T follicular helper cell (primary cell): ENCODE measurements at regions not wholly inside any gene's neighbourhood (a gene's known extent, or its start where the extent isn't known, plus 50 kb on each side); places are given as distances from the start of the nearest gene placed in this dataset.

Experiments used
- DNase-seq: peaks from one replicate; pipeline ENCODE4 v3.0.0-alpha.2; 2020; ENCODE audit warnings: low read depth

DNA sequence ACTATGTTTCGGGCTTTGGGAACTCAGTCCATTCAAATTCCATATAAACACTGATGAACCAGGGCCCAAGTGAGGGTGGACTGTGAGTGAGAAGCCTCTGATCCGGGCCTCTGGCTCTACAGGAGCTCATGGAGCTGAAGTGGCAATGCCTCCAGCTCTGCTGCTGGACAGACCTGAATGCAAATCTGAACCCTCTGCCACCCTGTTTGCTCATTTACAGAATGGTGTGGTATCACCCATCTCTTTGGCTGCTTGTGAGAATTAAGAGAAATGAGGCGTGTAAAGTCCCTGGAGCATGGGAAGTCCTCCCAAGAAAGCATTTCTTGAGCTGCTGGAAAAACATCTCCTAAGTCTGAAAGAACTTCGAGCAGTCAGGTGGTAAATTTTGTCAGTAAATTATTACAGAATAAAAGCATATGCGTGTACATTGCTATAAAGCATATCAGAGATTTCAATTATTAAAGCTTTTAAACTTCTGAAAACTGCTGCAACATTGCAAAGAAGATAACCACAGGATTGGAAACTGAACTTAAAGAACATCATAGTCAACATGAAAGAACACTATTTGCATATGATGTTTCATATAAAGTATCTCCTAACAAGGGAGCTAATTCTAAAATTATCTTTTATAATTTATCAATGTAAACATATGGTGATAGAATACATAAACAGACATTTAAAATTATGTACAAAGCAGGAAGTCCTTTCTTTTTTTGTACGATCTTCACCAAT, 369.0 kb downstream of the UQCRFS1 start:
- DNase-seq: no peak

DNA sequence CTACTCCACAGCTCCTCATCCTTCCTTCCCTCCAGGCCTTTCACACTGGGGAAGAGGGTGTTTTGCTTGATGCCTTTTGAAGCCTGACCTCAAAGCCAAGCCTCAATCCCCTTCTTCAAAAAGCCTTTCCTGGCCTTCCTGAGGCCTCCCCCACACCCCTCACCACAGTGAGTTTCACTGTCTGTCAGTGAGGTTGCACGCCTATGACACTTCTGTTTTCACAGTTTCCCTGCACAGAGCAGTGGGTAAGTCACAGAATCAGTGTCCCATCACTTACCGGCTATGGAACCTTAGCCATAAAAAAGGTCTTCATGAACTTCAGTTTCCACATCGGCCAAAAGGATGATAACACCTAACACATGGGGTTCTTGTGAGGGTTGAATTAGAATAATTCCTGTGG, 371.4 kb downstream of the UQCRFS1 start:
- no peak for DNase-seq

DNA sequence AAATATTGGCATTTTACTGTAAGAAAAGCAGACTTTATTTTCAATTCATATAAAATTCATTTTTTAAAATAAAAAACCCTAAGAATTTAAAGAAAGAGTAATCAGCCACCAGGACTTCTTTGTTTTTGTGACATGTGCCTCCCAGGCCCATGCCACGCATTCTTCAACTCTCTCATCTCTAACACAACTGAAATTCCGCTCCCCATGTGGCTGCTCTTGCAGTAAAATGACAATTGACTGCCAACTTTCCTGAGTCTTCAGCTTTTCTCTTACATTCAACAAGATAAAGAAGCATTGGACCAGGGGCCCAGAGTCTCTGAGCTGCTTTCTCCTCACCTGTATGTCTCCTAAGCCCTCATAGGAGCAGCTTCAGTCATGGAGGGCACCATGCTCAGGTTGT, 372.1 kb downstream of the UQCRFS1 start:
- no peak for DNase-seq

DNA sequence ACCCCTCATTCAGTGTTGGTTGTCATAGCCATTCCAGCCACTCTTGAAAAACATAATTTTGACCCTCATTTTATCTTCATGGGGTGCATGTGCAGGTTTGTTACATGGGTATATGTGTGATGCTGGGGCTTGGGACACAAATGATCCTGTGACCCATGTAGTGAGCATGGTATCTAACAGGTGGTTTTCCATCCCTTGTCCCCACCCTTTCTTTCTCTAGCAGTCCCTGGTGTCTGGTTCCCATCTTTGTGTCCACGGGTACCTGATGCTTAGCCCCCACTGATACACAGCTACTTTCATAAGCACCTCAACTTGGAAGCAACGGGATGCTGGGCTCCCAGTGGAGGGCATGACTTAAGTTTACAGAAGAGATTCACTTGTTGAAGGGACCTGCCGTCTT, 373.5 kb downstream of the UQCRFS1 start:
- DNase-seq: no peak

DNA sequence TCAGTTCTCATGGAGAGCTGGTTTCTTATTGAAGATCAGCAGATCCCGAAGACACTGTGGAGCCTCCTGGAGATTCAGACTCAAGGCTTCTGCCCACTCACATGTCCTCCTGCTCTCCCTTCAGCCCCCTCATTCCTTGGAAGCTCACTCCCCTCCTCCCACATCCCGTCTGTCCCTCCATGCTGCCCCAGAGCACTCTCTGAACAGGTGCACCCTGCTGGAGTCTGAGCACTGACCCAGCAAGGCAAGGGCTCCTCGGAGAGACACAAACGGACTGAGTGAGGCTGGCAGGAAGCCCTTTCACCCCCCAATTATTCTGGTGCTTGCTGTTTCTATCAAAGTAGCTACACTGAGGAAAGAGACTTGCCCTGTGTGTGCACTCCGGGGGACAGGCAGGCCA, 374.0 kb downstream of the UQCRFS1 start:
- no peak for DNase-seq

DNA sequence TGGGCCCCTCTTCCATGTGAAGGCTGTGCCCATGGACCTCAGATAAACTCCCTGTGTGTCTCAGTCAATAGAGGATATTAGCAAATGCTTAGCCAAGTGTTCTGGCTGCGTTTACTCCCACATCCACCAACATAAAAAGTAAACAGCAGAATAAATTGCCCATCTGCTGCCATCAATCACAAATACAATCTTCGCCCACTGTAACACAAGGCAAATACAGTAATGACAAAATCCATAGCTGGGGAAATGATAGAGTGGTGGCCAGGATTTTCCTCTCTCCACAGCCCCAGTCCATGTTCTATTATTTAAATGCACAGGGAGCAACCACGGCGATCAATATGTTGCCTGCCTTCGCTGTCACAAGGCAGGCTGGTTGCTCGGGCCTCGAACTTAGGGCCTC, 376.5 kb downstream of the UQCRFS1 start:
- DNase-seq: no peak

DNA sequence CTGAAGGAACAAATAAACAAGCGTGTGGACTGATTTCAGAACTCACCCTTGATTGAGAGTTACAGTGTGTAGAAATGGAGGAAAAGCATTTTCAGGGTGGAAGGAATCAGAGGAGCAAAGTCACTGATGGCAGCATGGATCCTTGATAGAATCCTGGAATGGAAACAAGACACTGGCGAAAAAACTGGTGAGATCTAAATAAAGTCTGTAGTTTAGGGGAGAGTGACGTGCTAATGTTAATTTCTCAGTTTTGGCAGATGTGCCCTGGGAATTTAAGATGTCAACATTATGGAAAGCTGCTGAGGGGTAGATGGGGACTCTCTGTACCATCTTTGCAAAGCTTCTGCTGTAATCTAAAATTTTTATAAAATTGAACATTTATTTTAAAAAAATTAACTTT, 378.0 kb downstream of the UQCRFS1 start:
- DNase-seq: no peak

DNA sequence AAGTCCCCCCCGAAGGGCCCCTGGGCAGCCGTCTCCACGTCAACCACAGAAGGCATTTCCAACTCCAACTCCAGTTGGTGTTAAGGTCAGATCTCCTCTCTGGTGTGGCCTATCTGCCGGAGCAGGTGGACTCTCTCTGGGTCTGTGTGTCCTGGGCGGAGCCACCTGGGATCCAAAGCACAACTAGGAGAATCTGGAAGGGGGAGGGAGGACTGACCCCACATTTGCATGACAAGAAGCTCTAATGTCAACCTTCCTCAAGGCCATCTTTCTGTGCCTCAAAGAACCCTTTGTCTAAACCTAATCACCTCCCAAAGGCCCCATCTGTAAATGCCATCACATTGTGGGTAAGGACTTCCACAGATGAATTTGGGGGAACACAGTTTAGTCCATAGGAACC, 381.5 kb downstream of the UQCRFS1 start:
- DNase-seq: no peak

DNA sequence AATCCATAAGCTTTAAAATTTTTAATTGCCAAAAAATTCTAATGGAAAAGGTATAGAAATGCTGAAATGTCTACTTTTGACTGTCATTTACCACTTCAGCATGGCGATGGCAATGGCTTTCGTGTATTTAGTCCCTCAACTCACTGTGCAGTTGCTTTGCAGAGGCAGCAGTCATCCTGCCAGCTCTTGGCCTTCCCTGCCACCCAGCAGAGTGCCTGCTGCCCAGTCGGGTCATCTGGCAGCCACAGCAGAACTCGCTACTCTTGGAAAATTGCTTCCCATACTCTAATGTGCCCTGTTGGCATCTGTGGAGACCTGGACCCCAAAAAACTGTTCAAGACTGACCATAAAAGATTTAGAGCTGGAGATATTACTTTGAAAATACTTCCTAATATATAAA, 383.2 kb downstream of the UQCRFS1 start:
- no peak for DNase-seq

DNA sequence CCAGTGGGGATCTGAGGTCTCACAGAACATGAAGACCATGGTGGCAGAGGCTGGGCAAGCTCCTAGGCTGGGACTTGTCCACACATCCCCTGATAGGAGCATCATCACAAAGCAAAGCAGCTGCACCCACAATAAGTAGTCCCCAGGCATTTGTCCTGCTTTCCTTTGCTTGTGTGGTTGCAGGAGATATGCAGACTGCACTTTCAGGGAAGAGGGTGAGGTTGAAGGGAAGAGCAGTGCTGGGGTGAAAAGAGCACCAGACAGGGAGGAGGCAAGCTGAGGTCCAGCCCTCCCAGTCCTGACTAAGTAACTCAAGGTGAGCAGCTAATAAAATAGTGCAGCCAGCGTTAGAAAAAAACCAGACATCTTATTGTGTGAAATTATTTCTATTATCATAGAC, 383.6 kb downstream of the UQCRFS1 start:
- DNase-seq: no peak

DNA sequence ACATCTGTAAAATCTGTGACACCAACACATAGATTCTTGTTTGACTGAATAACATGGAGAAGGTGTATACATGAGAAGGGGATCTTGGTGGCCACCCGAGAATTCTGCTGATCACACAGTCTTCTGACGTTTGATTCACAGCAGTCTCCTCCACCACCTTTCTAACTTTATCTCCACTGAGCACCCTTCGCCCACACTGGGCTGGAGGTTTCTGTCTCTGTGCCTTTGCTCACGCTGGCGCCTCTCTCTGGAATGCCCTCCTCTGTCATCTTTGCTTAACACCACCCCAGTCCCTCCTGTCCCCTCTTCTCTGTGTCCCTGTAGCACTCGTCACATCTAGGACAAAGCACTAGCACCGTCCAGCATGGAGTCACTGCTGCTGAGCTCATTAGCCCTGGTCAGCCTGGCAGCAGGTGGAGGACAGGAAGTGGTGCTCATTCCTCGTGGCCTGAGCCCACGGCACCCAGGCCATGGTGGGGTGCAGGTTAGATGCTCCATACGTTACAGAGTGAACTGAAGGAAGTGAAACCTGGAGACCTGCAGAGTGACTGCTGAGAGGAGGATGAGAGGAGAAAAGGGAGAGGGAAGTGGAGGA, 384.6 kb downstream of the UQCRFS1 start:
- no peak for DNase-seq

DNA sequence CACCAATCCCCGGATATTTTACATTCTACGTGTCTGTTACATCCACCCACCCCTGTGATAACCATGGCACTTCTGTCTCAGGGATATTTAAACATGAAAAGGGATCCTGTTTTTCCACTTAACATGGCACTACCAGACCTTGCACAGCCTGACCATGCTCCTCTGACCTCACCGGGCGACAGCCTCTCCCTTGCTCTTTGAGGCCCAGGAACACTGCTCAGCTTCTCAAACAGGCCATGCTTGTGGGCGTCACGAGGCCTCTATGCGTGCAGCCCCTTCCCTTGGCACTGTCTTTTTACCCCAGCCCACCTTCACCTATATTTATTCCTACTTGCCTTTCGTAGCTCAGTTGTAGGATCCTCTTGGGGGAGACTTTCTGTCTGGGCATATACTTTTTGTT, 385.6 kb downstream of the UQCRFS1 start:
- no peak for DNase-seq

DNA sequence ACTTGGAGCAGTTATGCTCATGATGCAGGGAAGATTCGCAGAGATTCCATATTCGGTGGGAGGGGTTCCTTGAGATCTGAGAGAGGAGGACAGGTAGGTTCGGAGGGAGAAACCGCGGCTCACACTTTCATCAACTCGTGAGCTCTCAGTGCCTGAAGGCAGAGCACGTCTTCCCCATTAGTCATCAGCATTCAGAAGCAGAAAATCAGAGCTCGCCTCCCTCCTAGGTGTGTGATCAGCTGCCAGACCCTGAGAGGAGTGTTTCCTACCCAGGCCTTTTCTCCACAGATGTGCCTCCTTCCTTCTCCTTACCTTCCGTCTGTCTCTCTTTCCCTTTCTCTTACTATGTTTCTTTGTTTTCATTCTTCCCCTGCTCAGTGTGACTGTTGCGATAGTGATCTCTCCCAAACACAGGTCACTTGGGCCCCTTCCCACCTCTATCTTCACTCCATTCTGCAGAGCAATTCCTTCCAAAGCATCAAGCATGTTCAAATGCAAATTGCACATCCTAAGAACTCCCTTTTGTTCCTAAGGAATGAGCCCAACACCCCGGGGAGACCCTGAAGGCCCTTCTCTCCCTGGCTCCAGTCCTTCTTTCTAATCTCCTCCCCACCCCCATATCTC, 389.5 kb downstream of the UQCRFS1 start:
- DNase-seq: no peak

DNA sequence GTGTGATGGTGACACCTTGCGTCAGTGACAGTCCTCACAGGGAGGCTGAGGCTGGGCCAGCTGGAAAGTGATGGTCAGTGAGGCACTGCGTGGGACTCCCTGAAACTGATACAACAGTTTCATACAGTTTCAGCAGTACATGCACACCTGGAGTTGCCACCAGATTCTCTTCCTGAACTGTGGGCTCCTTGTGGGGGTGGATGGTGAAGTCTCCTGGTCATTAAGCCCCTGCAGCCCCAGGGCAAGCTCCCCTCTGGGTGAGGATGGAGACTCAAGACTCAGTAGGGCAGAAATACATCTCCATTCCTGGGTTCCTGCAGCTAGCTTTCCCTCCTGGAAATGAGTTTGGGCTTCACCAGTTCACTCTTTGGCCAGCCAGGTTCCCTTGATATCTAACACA, 392.7 kb downstream of the UQCRFS1 start:
- no peak for DNase-seq

DNA sequence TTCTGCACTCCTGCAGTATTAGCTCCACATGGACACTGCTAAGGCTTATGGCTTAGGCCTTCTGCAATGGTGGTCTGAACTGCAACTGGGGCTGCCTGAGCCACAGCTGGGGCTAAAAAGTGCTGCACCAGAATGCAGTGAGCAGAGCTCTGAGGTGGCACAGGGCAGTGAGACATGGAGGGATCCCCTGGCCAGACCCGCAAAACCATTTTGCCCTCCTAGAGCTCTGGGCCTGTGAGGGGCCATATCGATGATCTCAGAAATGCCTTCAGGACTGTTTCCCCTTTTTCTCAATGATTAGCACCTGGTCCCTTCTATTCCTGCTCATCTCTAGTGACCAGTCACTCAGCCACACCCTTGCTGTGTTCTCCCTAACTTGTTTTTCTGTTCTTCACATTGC, 397.7 kb downstream of the UQCRFS1 start:
- DNase-seq: no peak

DNA sequence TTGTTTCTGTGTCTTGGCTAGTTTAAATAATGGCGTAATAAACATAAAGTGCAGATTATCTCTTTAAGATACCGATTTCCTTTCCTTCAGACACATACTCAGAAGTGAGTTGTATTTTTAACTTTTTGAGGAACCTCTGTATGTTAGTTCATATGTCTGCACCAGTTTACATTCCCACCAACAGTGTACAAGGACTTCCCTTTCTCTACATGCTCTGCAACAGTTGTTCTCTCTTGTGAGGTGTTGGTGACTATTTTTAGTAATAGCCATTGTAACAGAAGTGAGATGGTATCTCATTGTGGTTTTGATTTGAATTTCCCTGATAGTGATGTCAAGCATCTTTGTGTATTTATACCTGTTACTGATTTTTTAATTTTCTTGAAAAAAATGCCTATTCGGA, 418.6 kb downstream of the UQCRFS1 start:
- no peak for DNase-seq

DNA sequence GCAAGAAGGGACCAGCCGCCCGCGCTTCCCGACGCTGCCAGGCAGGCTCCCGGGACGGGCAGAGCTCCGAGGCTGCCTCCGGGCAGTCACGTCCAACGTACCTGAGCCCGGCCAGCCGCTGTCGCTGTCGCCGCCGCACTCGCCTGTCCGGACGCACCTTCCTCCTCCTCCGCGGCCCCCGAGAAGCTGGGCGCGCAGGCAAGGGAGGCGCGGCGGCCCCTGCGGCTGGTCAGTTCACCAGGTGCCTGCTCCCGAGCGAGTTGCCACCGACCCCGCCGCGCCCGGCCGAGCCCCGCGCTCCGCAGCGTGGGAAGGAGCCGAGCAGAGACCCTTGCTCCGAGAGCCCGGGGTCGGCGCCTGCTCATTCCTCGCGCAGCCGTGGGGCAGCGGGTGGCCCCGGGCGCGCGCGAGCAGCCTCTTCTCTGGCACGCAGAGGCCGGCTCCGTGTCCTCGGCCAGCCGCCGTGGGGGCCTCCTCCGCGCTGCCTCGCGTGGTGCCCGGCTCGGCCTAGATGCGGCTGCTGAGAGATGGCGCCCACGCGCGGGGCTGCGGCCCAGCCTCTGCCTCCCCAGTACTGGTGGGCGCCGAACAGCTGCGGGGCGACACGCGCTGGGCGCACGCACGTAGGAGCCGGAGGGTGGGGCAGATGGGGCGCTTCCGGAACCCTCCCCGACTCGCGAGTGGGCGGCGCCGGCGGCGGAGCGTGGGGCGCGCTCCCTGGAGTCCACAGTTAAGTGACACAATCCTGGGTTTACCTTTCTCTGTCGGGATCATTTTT, 419.4 kb downstream of the UQCRFS1 start:
- no peak for DNase-seq

DNA sequence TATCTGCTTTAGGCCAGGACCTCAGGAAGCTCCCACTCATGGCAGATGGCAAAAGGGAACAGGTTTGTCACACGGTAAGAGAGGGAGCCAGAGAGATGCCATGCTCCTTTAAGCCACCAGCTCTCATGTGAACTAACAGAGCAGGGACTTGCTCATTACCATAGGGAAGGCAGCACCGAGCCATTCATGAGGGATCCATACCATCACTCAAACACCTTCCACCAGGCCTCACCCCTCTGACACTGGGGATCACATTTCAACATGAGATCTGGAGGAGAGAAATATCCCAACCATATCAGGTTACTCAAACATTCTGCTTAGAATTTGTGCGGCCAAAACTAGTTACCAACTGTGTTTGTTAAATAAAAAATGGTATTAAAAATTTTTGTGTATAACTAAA, 427.0 kb downstream of the UQCRFS1 start:
- no peak for DNase-seq

DNA sequence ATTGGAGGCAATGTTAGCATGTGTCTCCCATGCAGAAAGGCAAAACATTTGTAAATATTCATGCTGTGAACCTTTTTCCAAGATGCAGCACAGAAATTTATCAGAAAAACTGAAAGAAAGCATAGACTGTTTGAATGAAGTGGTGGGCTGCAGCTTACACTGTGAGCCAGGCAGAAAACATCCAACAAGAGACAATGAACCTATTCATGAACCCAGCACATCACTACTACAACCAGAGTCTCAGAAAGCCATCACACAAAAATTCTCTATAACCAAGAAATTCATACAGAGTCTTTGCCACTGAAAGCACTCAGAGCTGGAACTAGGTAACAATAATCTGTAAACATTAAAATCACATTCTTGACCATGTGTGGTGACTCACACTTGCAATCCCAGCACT, 448.9 kb downstream of the UQCRFS1 start:
- DNase-seq: no peak

DNA sequence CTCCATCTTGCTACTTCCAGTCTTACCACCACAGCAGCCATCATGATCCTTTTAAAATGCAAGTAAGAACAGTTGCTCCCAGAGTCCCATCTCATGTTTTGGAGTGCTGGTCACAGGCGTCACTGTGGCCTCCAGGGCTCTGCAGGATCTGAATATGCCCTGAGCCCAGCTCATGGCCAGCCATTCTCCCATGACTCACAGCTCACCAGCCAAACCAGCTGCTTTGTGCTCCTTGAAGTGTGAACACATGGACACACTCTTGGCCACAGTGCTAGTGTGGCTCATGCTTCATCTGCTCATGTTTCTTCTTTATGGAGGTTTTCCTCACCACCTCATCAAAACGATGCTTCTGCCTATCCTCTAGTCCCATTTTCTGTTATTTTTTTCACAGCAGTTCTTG, 466.5 kb downstream of the UQCRFS1 start:
- no peak for DNase-seq

DNA sequence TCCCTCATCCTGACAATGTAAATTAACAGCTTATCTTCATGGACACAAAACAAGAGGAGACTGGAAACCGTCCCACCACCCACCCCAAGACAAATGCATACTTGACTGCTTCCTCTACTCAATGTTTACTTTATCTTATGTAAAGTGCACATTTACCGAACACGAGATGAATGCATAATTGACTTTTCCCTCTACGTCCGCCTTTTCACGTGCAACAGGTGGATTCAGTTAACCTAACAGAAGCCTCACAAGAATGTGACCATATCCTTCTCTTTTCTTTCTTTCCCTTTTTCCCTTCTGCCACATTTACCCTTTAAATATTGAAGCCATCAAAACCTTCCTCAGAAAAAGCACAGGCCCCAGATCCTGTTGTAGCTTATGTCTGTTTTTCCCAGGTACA, 468.0 kb downstream of the UQCRFS1 start:
- no peak for DNase-seq

DNA sequence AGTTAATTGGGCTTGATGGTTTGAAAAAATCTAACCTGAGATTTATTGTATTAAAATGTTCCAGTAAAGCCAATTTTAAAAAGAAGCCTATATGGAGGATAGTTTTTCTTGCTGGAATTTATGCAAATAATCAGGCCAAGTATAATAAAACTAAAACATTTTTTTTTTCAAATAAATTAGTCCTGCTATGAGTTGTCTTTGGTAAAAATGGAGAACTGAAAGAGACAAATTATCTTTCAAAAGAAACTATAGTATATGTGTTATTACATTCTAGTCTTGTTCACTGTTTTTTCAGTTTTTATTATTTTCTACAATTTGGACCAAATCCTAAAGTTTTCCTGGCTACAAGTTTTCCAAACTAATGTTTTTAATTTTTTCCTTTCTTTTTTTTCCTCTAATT, 468.9 kb downstream of the UQCRFS1 start:
- no peak for DNase-seq
